Keratinocyte (primary cell): ENCODE measurements at regions not wholly inside any gene's neighbourhood (a gene's known extent, or its start where the extent isn't known, plus 50 kb on each side); places are given as distances from the start of the nearest gene placed in this dataset.

Experiments
- DNase-seq: peaks from one replicate; pipeline ENCODE4 v3.0.0-alpha.2; 2011; ENCODE audit warnings: low read depth, missing footprints, low spot score
- FAIRE-seq: peaks from 2 replicates; lab custom pipeline; 2011; peaks lifted over from hg19 to GRCh38; lab: Jason Lieb, UNC
- H2AFZ ChIP-seq: 2 replicates; pipeline ENCODE4 v1.6.0; 2012; ENCODE audit warnings: low read length, control low read depth, inconsistent platforms; ENCODE audit not compliant: control insufficient read depth
- H3K27ac ChIP-seq: 2 replicates; pipeline ENCODE4 v1.5.1; 2011; ENCODE audit warnings: low read length; ENCODE audit not compliant: control insufficient read depth, insufficient read depth
- H3K27me3 ChIP-seq: 3 replicates; pipeline ENCODE4 v1.6.0; 2011; ENCODE audit warnings: low read length; ENCODE audit not compliant: control insufficient read depth, insufficient read depth; ENCODE audit errors: extremely low read depth
- H3K36me3 ChIP-seq, 2 experiments: 2 replicates in 1 of 2; 3 replicates in 1 of 2; pipeline ENCODE4 v1.5.1; 2011; ENCODE audit warnings: low read length in 2 of 2, mild to moderate bottlenecking in 1 of 2; ENCODE audit not compliant: control insufficient read depth in 2 of 2, insufficient read depth in 2 of 2; ENCODE audit errors: extremely low read depth in 1 of 2
- H3K4me1 ChIP-seq: 3 replicates; pipeline ENCODE4 v1.5.1; 2011; ENCODE audit warnings: low read length; ENCODE audit not compliant: control insufficient read depth, insufficient read depth; ENCODE audit errors: extremely low read depth
- H3K4me2 ChIP-seq: 3 replicates; pipeline ENCODE4 v1.6.0; 2011; ENCODE audit warnings: low read depth, low read length; ENCODE audit not compliant: control insufficient read depth, insufficient read depth; ENCODE audit errors: extremely low read depth
- H3K4me3 ChIP-seq, 3 experiments: fragments of 200-600 bp in 1 of 3; sonication (generic) in 1 of 3; 2 replicates in 2 of 3; 3 replicates in 1 of 3; pipeline ENCODE4 v1.5.1; 2011 to 2016; ENCODE audit warnings: low read length in 3 of 3, mild to moderate bottlenecking in 3 of 3, control low read depth in 2 of 3, inconsistent platforms in 1 of 3, low read depth in 1 of 3, mixed read lengths in 1 of 3, mixed run types in 1 of 3, moderate library complexity in 1 of 3; ENCODE audit not compliant: control insufficient read depth in 2 of 3, insufficient read depth in 2 of 3; ENCODE audit errors: extremely low read depth in 1 of 3
- H3K79me2 ChIP-seq: 2 replicates; pipeline ENCODE4 v1.6.0; 2012; ENCODE audit warnings: low read length; ENCODE audit not compliant: control insufficient read depth, insufficient read depth
- H3K9ac ChIP-seq: 3 replicates; pipeline ENCODE4 v1.6.0; 2011; ENCODE audit warnings: low read length; ENCODE audit not compliant: control insufficient read depth, insufficient read depth; ENCODE audit errors: extremely low read depth
- H3K9me1 ChIP-seq: 3 replicates; pipeline ENCODE4 v1.6.0; 2011; ENCODE audit warnings: low read length; ENCODE audit not compliant: control insufficient read depth, insufficient read depth; ENCODE audit errors: extremely low read depth
- H3K9me3 ChIP-seq: 2 replicates; pipeline ENCODE4 v1.5.1; 2012; ENCODE audit warnings: low read depth, low read length; ENCODE audit not compliant: control insufficient read depth
- H4K20me1 ChIP-seq: 3 replicates; pipeline ENCODE4 v1.6.0; 2011; ENCODE audit warnings: low read length; ENCODE audit not compliant: control insufficient read depth, insufficient read depth; ENCODE audit errors: extremely low read depth
- CTCF ChIP-seq, 3 experiments: IDR thresholded peaks in 1 of 3; conservative IDR thresholded peaks in 1 of 3; optimal IDR thresholded peaks in 1 of 3; 2 replicates in 2 of 3; 3 replicates in 1 of 3; pipeline versions ENCODE3 to v1.5.1; 2011; ENCODE audit warnings: low read length in 3 of 3, mild to moderate bottlenecking in 3 of 3, moderate library complexity in 2 of 3, control low read depth in 1 of 3, inconsistent platforms in 1 of 3; ENCODE audit not compliant: insufficient read depth in 2 of 3; ENCODE audit errors: extremely low read depth in 1 of 3
- EZH2 ChIP-seq: IDR thresholded peaks from one replicate; pipeline ENCODE4 v1.6.1; 2012; ENCODE audit warnings: inconsistent platforms, mild to moderate bottlenecking, low read length, moderate library complexity
- dilution Hi-C: fragments of 300-500 bp; cut with MboI; formaldehyde crosslinking; loops from one replicate; pipeline ENCODE4 v1.7.0; 2020; ENCODE audit warnings: low sequenced_read_pairs; ENCODE audit not compliant: extremely low pct_ligation_motif_present

DNA sequence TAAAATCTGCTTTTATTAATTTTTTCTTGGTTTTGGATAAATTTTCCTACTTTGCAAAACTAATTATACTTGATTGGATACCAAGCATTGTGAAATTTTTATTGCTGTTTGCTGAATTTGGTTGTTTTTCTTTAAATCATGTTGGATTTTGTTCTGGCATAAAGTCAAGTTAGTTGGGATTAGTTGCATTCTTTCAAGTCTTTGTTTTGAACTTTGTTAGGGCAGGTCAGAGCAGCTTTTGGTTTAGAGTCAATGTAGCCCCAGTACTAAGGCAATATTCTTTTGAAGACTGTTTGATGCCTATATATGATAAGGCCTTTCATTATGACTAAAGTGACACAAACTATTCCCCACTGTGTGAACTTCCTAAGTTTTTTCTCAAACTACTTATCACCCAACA lies 531.1 kb downstream of the RASEF start:
- no peak overlapping the region for H3K9ac ChIP-seq
- no peaks in the 10 kb centered on the region for H3K27me3 ChIP-seq
- H3K4me1 ChIP-seq, result peaks cover 3% of the 10 kb centered on the region
- H3K9me3 ChIP-seq, result no peaks in the 10 kb centered on the region
- no peak overlapping the region for H3K27ac ChIP-seq
- dilution Hi-C loops, result no loop called here
- H3K4me2 ChIP-seq, result no peak overlapping the region
- H2AFZ ChIP-seq, result no peak overlapping the region
- no peaks in the 10 kb centered on the region for H4K20me1 ChIP-seq
- H3K36me3 ChIP-seq, result no peaks in the 10 kb centered on the region
- H3K79me2 ChIP-seq, result no peaks in the 10 kb centered on the region
- H3K9me1 ChIP-seq, result no peaks in the 10 kb centered on the region
- no peak overlapping the region for H3K4me3 ChIP-seq
- FAIRE-seq (no peak), DNase-seq (no peak)
- TF ChIP-seq EZH2, result no peak
- TF ChIP-seq CTCF (optimal IDR thresholded peaks at IDR 0.05 in 1 of 3, IDR thresholded peaks at IDR 0.05 in 1 of 3, conservative IDR thresholded peaks at IDR 0.05 in 1 of 3; ENCODE audit: extremely low read depth in 1 of 3, insufficient read depth in 2 of 3, low read length in 3 of 3), result no peak

DNA sequence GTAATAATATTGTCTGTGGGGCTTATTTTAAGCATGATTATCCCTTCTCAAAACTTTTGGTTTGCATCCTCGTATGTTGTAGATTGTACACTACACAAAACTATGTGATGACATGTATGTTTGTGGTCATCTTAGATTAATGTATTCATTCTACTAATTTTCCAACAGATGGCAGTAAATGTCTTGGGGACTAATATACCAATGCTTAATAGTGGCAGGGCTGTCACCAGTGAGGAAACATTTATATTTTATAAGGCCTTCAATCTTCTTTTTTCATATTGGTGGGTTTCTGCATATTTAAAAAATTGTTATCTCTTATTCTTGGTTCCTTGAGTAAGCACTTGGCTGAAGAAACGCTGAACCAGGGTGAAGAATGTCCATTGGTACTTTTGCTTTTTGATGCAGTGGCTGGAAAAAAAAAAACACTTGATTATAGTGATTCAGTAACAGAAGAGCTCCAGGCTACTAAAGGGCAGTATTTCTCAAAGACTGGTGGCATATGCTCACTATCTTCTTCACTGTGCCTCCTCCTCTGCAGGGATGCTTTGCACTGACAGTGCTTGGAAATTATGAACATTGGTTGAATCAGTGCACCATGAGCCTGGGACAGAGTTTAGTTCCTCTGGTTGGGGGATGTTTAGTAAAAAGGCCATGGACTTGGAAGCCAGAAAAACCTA lies 530.3 kb downstream of the RASEF start:
- Histone ChIP-seq H3K9me1 (no peaks in the 10 kb centered on the region), H3K9ac (no peak overlapping the region), H4K20me1 (no peaks in the 10 kb centered on the region), H3K4me3 (no peak overlapping the region), H3K9me3 (no peaks in the 10 kb centered on the region), H3K4me1 (peaks cover 3% of the 10 kb centered on the region), H2AFZ (no peak overlapping the region), H3K4me2 (no peak overlapping the region), H3K27ac (no peak overlapping the region), H3K79me2 (no peaks in the 10 kb centered on the region), H3K36me3 (no peaks in the 10 kb centered on the region), H3K27me3 (no peaks in the 10 kb centered on the region)
- FAIRE-seq, result no peak
- no peak for DNase-seq
- no peak for TF ChIP-seq EZH2
- no peak for TF ChIP-seq CTCF (optimal IDR thresholded peaks at IDR 0.05 in 1 of 3, IDR thresholded peaks at IDR 0.05 in 1 of 3, conservative IDR thresholded peaks at IDR 0.05 in 1 of 3; ENCODE audit: extremely low read depth in 1 of 3, insufficient read depth in 2 of 3, low read length in 3 of 3)
- dilution Hi-C loops, result no loop called here
